SKM-1 treated with dmso at 0.1 percent for 144 hours (cell line): ENCODE measurements at regions not wholly inside any gene's neighbourhood (a gene's known extent, or its start where the extent isn't known, plus 50 kb on each side); places are given as distances from the start of the nearest gene placed in this dataset.
"Not testable (repeated sequence)": the region's sequence is repeated elsewhere in the genome, so short reads cannot be mapped to it uniquely, and the experiment has no call there.

Experiments
- DNase-seq: peaks from one replicate; lab custom pipeline; 2025; ENCODE audit not compliant: unreplicated experiment; lab: John Stamatoyannopoulos, UW

DNA sequence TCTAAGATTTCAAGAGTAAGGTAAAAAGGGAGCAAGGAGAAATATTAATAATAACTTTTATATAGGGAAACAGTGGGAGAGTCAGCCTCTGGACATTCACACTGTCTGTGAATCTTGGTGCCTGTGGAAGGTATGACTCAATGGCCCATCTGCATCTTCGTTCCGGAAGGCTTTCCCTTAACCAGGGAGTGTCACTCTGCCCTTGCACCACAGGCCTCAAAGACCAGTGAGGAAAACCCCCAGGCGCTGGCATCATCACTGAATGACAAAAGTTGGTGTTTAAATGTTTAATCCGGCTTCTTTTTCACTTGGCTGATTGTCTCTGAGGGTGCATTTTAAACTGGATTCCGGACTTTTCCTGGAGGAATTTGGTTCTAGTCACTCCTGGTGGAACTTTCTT, 522.4 kb upstream of the TLE4 start:
- no peak for DNase-seq

DNA sequence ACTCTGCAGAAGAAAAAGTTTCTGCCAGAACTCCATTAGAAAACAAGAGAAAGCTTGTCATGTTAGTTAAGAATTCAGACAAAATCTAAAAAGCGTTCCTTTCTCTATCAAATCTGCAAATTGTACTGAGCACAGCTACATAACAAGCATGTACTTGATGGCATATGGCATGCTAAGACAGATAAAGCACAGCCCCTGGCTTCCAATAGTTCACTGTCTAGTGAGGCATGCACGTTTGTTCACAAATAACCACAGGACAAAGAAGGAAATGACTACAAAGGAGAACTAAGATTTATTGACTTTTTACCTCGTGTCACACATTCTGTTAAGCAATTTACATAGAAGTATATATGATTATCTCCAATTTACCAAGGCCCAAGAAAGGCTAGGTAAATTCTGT, 518.2 kb upstream of the TLE4 start:
- DNase-seq = no peak

DNA sequence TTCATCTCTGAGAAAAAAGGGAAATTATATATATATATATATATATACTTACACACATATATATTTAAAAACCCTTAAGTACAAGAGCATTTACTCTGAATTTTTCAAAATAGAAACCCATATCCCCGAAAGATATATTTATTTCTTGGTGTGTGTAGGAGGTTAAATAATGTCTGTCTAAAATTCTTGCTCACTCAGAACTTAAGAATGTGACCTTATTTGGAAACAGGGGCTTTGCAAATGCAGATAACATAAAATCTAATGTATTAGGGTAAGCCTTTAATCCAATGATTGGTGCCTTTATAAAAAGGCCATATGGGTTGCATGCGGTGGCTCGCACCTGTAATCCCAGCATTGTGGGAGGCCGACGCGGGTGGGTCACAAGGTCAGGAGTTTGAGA, 517.3 kb upstream of the TLE4 start:
- no peak for DNase-seq

DNA sequence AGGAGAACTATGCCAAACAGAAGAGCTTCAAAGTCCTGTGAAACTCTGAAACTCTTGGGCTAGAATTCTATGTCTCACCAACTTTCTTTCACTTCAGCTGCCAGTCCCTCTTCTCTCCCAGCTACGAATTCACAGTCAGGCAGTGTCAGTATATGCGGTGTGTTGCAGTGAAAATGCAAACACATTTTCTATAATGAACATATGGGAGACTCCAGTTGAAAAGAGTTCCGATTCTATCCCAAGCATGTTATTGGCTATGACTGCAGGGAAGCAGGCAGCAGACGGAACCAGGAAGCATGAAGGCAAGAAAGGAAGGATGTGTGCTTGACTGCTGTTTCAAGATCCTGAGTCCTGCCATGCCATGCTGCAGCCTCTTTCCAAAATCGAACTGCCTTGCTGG, 515.7 kb upstream of the TLE4 start:
- no peak for DNase-seq

DNA sequence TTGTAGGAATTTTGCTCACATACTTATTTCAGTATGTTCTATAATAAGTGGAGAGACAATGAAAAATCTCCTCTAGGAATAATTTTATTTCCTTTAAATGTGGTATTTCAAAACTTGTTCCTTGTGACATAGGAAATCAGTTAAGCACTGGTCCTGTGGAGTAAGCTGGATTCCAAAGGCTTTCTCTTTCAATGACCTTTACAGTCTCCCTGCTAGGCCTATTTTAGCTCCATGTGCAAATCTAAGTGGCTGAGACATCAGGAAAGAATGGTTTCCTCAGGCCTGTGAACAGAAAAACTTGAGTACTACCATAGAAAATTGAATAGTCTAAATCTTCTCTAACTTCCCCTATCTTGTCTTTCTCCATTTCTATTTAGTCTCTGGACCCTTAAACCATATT, 514.2 kb upstream of the TLE4 start:
- DNase-seq = no peak

DNA sequence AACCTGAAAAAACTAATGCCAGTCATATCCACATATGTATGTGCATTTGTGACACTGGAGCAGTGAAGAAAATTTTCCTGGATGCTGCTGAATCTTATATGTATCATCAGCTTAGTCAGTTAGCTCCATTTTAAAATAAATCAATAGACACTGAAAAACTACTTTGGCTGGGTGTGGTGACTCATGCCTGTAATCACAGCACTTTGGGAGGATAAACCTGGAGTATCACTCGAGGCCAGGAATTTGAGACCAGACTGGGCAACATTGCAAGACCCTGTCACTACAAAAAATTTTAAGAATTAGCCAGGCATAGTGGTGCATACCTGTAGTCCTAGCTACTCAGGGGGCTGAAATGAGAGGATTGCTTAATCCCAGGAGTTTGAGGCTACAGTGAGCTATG, 511.0 kb upstream of the TLE4 start:
- no peak for DNase-seq

DNA sequence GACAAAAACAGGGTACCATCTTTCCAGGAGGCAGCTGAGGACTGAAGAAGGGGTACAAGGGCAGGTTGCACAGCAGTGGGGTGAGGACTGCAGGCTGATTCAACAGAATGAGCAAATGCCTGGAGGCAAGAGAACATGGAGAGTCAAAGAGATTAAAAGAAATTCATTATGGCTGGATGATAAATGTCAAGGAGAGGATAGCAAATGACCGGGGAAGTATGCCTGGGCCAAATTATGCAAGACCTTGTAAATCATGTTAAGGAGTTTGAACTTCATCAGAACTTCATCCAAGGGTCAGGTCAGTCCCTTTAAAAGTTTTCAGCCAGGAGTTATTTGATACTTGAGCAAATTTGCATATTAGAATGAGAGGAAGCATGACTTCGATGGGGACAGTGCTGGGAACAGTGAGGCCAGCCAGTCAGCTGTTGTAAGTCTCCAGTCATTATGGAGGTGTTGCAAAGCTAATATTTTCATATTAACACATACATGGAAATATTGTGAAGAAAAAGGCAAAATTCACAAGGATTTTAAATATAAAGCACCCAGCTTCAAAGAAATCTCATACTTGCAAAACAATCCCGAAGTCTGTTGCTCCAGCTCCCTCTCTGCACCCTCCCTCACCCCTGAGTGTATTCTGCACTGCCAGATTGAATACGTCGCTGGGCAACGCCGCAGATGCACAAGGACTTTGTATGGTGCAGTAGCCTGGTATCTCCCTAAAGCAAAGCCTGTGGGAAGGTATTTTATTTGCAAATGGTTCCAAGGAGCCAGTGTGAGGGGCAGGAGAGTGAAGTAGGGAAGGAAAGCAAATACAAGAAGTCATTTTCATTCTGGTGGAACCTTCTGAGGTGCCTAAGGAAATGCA, 509.8 kb upstream of the TLE4 start:
- DNase-seq = no peak

DNA sequence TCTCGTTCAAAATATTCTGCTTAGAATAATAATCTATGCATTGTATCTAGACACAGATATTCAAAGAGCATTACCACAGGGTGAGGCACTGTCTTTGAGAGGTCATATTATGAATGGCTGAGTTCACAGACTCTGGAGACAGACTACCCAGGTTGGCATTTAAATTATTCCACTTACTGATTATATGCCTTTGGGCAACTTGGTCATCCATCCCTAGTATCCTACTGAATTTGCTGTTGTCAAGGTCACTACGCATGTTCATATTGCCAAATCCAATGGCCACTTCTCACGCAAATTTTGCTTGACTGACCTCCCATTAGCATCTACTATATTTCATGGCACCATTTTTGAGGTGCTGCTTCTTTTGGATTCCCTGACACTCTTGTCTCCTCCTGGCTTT, 498.6 kb upstream of the TLE4 start:
- no peak for DNase-seq

DNA sequence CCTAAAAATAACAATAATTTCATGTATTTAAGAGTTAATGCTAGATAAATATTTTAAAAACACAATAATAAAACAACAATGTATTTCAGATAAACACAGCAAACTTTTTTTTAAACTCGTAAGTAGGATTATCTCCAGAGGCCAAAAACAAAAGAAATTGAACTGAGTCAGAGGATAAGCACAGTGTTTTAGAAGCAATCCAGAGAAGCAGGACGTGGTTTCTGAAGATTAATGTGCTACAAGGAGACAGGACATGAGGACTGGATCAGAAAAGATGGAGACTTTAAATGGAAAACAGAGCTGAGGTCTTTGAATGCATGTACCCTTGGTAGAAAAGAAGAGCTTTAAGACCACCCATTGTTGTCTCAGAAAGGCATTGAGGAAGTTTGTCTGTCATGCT, 491.2 kb upstream of the TLE4 start:
- DNase-seq = no peak

DNA sequence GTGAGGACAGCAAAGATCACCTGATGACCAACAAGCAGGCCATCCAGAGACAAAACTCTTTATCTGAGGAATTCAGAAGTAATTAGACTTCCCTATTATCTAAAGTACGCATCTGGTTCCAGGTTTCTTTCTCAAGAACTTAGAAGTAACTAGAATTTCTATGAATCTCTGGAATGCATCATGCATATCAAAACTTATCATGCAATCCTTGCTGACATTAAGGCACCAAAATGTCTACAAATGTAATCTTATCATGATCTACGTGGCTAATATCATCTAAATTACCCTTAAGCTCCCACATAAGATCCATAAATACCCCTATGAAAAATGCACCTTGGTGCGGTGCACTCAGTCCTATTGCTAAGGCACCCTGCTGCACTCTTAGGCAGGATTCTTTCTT, 488.1 kb upstream of the TLE4 start:
- no peak for DNase-seq

DNA sequence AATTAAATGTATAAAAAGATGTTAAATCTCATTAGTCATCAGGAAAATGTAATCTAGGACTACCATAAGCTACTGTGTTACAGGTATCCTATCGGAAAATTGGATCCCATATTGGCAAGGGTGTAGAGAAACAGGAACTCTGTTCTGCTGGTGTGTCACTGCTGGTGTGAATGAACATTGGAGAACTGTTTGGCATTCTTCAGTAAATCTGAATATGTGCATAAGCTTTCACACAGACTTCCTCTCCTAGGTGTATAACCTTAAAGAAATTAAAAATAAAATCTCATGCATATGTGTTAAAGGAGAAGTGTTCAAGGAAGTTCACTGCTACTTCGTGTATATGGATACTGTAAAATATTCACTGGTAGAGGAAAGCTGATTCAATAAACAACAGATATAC, 484.6 kb upstream of the TLE4 start:
- DNase-seq = no peak

DNA sequence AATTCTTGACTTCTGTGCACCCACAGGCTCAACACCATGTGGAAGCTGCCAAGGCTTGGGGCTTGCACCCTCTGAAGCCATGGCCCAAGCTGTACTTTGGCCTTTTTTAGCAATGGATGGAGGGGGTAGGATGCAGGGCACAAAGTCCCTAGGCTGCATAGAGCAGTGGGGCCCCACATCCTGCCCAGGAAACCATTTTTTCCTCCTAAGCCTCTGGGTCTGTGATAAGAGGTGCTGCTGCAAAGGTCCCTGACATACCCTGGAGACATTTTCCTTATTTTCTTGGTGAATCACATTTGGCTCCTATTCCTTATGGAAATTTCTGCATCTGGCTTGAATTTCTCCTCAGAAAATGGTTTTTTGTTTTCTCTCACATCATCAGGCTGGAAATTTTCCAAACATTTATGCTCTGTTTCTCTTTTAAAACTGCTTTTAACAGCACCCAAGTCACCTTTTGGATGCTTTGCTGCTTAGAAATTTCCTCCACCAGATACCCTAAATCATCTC, 482.7 kb upstream of the TLE4 start:
- no peak for DNase-seq

DNA sequence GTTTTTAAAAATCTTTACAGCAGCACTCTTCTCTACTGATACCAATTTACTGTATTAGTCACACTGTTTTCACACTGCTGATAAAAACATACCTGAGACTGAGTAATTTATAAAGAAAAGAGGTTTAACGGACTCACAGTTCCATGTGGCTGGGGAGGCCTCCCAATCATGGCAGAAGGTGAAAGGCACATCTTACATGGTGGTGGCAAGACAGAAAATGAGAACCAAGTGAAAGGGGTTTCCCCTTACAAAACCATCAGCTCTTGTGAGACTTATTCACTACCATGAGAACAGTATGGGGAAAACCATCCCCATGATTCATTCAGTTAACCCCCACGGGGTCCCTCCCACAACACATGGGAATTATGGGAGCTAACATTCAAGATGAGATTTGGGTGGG, 481.9 kb upstream of the TLE4 start:
- DNase-seq = not testable (repeated sequence)

DNA sequence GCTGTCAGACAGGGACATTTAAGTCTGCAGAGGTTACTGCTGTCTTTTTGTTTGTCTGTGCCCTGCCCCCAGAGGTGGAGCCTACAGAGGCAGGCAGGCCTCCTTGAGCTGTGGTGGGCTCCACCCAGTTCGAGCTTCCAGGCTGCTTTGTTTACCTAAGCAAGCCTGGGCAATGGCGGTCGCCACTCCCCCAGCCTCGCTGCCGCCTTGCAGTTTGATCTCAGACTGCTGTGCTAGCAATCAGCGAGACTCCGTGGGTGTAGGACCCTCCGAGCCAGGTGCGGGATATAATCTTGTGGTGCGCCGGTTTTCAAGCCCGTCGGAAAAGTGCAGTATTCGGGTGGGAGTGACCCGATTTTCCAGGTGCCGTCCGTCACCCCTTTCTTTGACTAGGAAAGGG, 468.5 kb upstream of the TLE4 start:
- DNase-seq = not testable (repeated sequence)

DNA sequence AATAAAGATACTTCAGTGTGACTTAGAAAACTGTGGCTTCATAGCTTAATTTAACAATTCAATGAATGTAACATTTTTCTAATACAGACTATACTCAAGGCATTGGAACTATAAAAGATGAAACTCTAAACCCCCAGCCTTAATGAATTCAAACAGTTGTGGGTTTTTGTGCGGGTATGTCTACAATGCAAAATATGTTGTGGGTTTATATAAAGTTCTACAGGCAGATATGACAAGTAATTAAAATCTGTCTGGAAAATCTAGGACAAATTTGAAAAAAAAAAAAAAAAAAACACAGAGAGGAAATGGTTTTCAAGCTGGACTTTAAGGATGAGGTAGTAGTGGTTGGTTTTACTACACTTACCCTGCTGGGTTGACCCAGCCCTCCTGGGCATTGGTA, 467.5 kb upstream of the TLE4 start:
- DNase-seq = no peak

DNA sequence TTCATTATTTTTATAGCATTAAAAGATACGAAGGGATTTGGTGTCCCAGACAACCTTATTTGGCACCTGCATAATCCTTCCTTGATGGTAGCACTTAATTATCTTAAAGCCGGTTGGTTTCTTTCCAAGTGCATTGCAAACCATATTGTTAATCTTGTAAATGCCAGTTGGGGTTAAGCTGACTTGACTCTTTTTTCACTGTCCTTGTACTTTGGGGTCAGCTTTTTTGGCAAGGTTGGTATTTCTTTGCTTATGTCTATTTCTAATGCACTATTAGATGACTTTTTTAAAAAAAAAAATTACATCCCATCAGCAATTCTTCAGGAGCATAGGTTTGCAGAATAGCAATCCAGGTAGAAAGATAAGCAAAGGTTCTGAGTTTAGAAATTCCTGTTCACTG, 466.8 kb upstream of the TLE4 start:
- DNase-seq = no peak

DNA sequence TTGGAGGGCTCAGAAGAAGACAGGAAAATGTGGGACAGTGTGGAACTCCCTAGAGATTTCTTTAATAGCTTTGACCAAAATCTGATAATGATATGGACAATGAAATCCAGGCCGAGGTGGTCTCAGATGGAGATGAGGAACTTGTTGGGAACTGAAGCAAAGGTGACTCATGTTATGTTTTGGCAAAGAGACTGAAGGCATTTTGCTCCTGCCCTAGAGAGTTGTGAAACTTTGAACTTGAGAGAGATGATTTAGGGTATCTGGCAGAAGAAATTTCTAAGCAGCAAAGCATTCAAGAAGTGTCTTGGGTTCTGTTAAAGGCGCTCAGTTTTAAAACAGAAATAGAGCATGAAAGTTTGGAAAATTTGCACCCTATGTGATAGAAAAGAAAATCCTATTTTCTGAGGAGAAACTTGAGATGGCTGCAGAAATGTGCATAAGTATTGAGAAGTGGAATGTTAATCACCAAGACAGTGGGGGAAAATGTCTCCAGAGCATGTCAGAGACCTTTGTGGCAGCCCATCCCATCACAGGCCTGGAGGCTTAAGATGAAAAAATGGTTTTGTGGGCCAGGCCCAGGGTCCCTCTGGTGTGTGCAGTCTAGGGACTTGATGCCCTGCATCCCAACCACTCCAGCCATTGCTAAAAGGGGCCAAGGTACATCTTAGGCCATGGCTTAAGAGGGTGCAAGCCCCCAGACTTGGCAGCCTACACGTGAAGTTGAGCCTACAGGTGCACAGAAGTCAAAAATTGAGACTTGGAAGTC, 463.7 kb upstream of the TLE4 start:
- no peak for DNase-seq

DNA sequence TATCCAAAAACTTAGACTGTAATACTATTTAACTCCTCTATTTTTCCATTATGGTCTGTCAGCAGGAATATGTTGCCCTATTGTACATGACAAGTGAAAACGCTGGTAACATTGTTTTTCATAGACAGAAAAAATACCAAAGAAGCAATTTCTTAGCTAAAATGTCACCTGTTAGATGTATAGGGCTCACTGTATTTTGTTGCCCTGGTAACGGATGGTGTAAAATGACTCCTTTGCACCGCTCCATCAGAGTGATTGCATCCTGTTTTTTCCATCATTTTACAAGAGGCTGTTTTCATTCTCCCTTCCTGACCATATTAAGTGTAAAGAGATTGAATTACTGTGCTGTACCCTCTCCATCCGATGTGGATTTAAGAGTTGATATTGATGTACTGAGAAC, 460.1 kb upstream of the TLE4 start:
- DNase-seq = no peak

DNA sequence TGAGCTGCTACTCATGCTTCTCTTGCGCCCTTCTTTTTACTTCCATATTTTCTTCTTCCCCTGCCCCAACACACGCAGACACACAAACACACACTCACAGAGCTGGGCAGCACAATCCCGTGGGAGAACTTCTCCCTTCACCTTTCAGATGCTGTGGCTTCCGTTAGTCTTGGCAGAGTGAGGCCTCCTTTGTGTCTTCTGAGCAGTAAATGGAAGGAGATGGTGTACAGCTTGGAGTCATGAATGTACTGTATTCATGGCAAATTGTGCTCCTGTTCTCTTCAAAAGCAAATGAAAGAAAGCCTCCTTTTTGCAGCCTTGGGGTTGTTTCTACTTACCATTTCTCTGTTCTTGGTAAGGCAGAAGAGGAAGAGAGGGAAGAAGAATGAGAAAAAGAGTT, 456.6 kb upstream of the TLE4 start:
- no peak for DNase-seq

DNA sequence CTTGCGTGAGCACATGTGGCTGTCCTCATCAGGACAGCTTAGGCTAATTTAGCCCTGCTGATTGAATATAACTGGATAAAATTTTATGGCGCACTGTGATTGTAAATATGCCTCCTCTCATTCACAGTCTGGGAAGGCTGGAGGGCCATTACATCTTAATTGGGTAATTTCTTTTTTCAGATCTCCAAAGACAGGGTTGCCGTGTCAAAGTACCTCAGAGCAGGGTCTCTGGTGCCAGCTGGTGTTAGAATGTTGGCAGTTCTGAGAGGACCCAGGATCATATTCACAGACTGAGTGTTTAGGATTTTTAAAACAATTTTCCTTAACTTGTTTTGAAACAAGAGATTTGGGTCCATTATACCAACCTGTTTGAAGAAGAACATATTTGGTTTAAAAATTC, 455.7 kb upstream of the TLE4 start:
- no peak for DNase-seq

DNA sequence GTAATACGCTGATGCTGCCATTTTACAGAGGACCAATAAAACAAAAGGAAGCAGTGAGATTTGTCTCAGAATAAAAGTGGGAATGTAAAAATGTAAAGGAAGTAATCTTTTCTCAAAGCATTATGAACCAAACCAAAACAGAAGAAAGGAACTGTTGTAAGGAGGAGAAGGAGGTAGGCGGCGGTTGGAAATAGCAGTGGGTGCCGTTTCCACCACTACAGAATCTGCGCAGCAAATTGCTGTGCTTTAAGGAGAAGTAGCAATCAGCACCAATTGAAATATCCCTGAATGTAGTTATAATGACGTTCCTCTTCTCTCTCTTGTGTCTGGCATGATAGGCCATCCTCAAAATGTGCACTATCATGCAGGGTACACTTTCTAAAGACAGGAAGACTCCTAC, 455.1 kb upstream of the TLE4 start:
- no peak for DNase-seq

DNA sequence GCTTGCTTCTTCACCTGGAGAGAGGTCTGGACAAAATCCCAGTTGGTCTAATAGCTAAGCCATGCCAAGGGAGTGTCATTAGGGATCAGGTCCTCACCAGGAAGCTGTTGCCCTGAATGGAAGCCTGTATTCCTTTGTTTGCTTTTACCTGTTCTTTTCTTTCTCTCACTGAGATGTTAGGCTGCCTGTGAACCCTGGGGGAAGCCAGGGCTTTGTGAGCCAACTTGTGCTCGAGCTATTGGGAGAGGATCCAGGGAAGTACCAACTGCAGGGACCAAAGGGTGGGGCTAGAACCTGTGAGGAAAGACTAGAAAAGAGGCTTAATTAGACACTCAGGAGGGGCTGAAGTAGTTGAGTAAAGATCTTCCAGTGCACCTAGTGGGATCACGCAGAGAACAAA, 451.2 kb upstream of the TLE4 start:
- no peak for DNase-seq
